ENCODE measurements at regions not wholly inside any gene's neighbourhood (a gene's known extent, or its start where the extent isn't known, plus 50 kb on each side); places are given as distances from the start of the nearest gene placed in this dataset.

DNA sequence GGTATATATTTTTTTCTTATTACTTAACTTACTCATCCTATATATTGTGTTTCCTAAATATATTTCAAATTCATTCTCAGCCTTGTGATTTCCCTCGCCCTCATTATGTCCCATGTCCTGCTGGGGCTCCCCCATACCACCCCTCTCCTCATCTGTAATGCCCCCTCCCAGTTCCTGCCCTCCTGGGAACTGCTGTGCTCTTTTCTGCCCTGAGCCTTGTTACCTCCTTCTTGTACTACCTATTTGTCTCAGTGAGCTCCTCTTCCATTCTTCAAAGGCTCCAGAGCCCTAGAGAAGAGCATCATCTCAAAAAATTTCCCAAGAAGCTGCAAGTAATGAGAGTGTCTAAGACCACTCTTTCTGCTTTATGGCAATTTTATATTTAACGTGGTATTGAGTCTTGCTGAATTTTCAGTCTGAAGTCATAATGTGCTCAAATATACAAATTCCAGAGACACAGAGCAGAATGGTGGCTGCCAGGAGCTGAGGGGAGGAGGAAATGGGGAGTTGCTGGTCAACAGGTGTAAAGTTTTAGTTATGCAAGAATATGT, 66.5 kb upstream of the TOP3B start:
- Mint-ChIP-seq H3K4me3 (no peak overlapping the region), H3K27me3 (peaks cover 13% of the 10 kb centered on the region), H3K27ac (no peak overlapping the region), H3K36me3 (no peaks in the 10 kb centered on the region), H3K4me1 (ENCODE audit: low read depth) (no peaks in the 10 kb centered on the region), H3K9me3 (ENCODE audit: low read depth) (no peaks in the 10 kb centered on the region)

GRCh38 chr22:22048318-22048942, 65.8 kb upstream of the TOP3B start:
- no peaks in the 10 kb centered on the region for H3K9me3 Mint-ChIP-seq (ENCODE audit: low read depth)
- H3K27me3 Mint-ChIP-seq, result peaks cover 14% of the 10 kb centered on the region
- no peak overlapping the region for H3K4me3 Mint-ChIP-seq
- no peaks in the 10 kb centered on the region for H3K36me3 Mint-ChIP-seq
- no peaks in the 10 kb centered on the region for H3K4me1 Mint-ChIP-seq (ENCODE audit: low read depth)
- no peak overlapping the region for H3K27ac Mint-ChIP-seq

GRCh38 chr22:22047776-22048175, 65.2 kb upstream of the TOP3B start:
- peaks cover 10% of the 10 kb centered on the region for H3K27me3 Mint-ChIP-seq
- H3K36me3 Mint-ChIP-seq, result no peaks in the 10 kb centered on the region
- no peak overlapping the region for H3K4me3 Mint-ChIP-seq
- no peaks in the 10 kb centered on the region for H3K4me1 Mint-ChIP-seq (ENCODE audit: low read depth)
- H3K9me3 Mint-ChIP-seq (ENCODE audit: low read depth), result no peaks in the 10 kb centered on the region
- no peak overlapping the region for H3K27ac Mint-ChIP-seq

GRCh38 chr22:22047266-22047665, 64.7 kb upstream of the TOP3B start:
- Mint-ChIP-seq H3K27me3 (peaks cover 10% of the 10 kb centered on the region), H3K4me1 (ENCODE audit: low read depth) (no peaks in the 10 kb centered on the region), H3K27ac (no peak overlapping the region), H3K9me3 (ENCODE audit: low read depth) (no peaks in the 10 kb centered on the region), H3K36me3 (no peaks in the 10 kb centered on the region), H3K4me3 (no peak overlapping the region)

DNA sequence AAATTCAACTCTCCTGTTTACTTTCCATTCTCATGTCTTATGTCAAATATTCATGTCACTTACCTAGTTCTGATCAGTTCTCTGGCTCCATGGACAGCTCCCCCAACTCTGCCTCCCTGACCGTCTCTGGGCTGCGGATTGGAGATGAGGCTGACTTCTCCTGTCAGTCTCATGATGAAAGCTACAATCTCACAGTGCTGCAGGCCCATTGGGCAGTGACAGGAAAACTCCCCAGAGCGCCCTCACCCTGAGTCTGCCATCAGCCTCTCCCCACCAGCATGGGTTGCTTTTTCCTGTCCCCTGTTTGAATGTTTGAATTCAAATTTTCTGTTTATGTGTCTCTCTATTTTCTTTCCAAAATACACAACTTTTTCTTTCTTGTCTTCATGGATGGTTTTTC, 63.8 kb upstream of the TOP3B start:
- Mint-ChIP-seq H3K36me3 (no peaks in the 10 kb centered on the region), H3K27me3 (peaks cover 8% of the 10 kb centered on the region), H3K4me3 (no peak overlapping the region), H3K9me3 (ENCODE audit: low read depth) (no peaks in the 10 kb centered on the region), H3K27ac (no peak overlapping the region), H3K4me1 (ENCODE audit: low read depth) (no peaks in the 10 kb centered on the region)

- H3K27ac Mint-ChIP-seq, result no peak overlapping the region
- H3K9me3 Mint-ChIP-seq (ENCODE audit: low read depth), result no peaks in the 10 kb centered on the region
- H3K4me1 Mint-ChIP-seq (ENCODE audit: low read depth), result no peaks in the 10 kb centered on the region
- H3K36me3 Mint-ChIP-seq, result no peaks in the 10 kb centered on the region
- peaks cover 7% of the 10 kb centered on the region for H3K27me3 Mint-ChIP-seq
- H3K4me3 Mint-ChIP-seq, result no peak overlapping the region
Observed at GRCh38 chr22:22045571-22046335, 63.2 kb upstream of the TOP3B start.

DNA sequence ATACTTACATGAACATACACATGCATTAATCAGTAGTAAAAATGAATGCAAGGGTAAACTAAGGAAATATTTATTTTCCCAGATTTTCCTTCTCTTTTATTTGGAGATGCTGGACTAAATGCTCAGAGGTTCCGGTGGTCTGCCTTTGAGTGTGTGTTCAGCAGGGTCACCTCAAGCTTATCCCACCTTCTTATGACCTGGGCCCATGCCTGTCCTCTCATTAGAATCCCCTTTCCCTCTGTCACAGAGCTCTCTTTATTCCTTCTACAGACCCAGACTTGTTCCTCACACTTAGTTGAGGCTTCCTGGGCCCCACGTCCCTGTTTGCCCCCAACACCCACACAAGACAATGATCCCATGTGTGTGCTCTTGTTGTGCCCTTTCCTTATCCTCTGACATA, 61.6 kb upstream of the TOP3B start:
- Mint-ChIP-seq H3K4me3 (no peak overlapping the region), H3K9me3 (ENCODE audit: low read depth) (no peaks in the 10 kb centered on the region), H3K4me1 (ENCODE audit: low read depth) (no peaks in the 10 kb centered on the region), H3K36me3 (no peaks in the 10 kb centered on the region), H3K27me3 (peaks cover 11% of the 10 kb centered on the region), H3K27ac (no peak overlapping the region)

GRCh38 chr22:22043296-22044078, 60.9 kb upstream of the TOP3B start:
- Mint-ChIP-seq H3K9me3 (ENCODE audit: low read depth) (no peaks in the 10 kb centered on the region), H3K27ac (no peak overlapping the region), H3K27me3 (peaks cover 8% of the 10 kb centered on the region), H3K4me1 (ENCODE audit: low read depth) (no peaks in the 10 kb centered on the region), H3K4me3 (no peak overlapping the region), H3K36me3 (no peaks in the 10 kb centered on the region)

DNA sequence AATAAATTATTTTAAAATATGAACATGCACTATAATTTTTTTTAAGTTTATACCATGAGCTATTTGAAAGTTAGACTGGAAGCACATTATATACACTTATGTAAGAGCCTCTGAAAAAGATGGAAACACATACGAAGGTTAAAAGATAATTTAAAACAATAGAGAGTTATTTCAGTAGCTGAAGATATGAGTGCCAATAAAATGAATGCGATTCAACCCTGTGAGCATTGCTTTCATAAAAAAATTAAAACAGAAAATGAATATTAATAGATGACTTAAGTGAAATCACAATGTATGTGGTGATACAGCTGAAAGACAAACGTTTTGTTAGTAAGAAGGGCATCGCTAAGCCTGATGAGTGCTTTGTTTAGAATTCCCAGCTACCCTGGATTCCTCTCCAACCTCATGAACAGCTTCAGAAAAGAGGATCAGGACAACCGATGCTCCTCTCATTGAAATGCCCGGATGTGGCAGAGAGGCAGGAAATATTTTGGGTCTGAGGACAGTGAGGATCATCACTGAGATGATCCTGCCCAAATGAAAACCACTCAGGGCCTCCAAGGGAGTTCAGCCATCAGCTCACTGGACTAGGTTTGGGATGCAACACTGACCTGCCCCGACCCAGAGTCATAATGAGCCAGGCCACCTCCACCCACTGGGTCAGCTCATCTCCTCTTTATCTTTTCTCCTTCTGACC, 60.2 kb upstream of the TOP3B start:
- no peak overlapping the region for H3K4me3 Mint-ChIP-seq
- no peak overlapping the region for H3K27ac Mint-ChIP-seq
- H3K9me3 Mint-ChIP-seq (ENCODE audit: low read depth), result no peaks in the 10 kb centered on the region
- H3K36me3 Mint-ChIP-seq, result no peaks in the 10 kb centered on the region
- peaks cover 8% of the 10 kb centered on the region for H3K27me3 Mint-ChIP-seq
- no peaks in the 10 kb centered on the region for H3K4me1 Mint-ChIP-seq (ENCODE audit: low read depth)

- Mint-ChIP-seq H3K9me3 (ENCODE audit: low read depth) (no peaks in the 10 kb centered on the region), H3K27me3 (peaks cover 9% of the 10 kb centered on the region), H3K27ac (no peak overlapping the region), H3K4me3 (no peak overlapping the region), H3K4me1 (ENCODE audit: low read depth) (no peaks in the 10 kb centered on the region), H3K36me3 (no peaks in the 10 kb centered on the region)
Observed at GRCh38 chr22:22042009-22042408, 59.4 kb upstream of the TOP3B start.

DNA sequence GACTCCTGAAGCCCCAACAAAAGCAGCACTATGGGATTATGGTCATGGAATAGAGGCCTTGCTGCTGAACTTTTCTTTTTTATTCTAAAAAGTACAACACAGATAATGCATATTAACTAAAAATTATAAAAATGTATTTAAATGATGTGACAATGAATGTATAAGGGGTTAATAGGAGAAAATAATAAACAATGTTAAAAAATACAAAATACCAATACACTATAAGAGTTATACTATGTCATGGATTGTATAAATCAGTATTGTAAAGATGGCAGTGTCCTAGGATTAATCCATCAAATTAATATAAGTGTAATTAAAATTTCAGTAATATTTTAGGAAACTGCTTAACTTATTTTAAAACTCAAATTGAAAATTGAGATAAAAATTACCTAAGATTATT, 58.3 kb upstream of the TOP3B start:
- Mint-ChIP-seq H3K36me3 (no peaks in the 10 kb centered on the region), H3K27me3 (peaks cover 8% of the 10 kb centered on the region), H3K4me3 (no peak overlapping the region), H3K9me3 (ENCODE audit: low read depth) (no peaks in the 10 kb centered on the region), H3K4me1 (ENCODE audit: low read depth) (no peaks in the 10 kb centered on the region), H3K27ac (no peak overlapping the region)

- H3K4me1 Mint-ChIP-seq (ENCODE audit: low read depth), result no peaks in the 10 kb centered on the region
- no peaks in the 10 kb centered on the region for H3K36me3 Mint-ChIP-seq
- H3K27ac Mint-ChIP-seq, result no peak overlapping the region
- no peaks in the 10 kb centered on the region for H3K9me3 Mint-ChIP-seq (ENCODE audit: low read depth)
- H3K27me3 Mint-ChIP-seq, result peaks cover 8% of the 10 kb centered on the region
- H3K4me3 Mint-ChIP-seq, result no peak overlapping the region
Observed at GRCh38 chr22:22040472-22040871, 57.9 kb upstream of the TOP3B start.

DNA sequence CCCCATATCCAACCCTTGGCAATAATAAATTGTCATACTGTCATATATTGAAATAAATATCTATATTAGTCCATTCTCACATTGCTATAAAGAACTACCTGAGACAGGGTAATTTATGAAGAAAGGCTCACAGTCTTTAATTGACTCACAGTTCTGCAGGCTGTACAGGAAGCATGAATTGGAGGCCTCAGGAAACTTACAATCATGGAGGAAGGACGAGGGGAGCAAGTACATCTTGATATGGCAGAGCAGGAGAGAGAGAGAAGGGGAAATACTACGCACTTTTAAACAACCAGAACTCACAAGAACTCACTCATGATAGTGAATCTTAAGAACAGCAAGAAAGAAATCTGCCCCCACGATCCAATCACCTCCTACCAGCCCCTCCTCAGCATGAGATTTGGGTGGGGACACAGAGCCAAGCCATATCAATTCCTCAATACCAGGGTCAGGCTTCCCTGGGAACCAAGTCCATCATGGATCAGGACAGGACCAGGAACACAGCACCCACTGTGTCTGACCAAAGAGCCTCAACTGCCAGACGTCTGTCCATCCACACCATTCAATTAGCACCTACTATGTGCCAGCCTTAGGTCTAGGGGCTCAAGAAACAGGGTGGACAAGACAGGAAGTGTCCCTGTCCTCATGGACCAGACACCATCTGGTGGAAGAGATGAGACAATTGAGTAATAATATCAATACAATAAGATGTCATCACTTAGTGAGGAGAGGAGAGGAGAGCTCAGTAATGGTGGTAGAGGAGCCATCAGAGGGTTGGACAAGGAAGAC, 56.9 kb upstream of the TOP3B start:
- Mint-ChIP-seq H3K27ac (no peak overlapping the region), H3K27me3 (peaks cover 8% of the 10 kb centered on the region), H3K4me1 (ENCODE audit: low read depth) (no peaks in the 10 kb centered on the region), H3K4me3 (no peak overlapping the region), H3K9me3 (ENCODE audit: low read depth) (no peaks in the 10 kb centered on the region), H3K36me3 (no peaks in the 10 kb centered on the region)

DNA sequence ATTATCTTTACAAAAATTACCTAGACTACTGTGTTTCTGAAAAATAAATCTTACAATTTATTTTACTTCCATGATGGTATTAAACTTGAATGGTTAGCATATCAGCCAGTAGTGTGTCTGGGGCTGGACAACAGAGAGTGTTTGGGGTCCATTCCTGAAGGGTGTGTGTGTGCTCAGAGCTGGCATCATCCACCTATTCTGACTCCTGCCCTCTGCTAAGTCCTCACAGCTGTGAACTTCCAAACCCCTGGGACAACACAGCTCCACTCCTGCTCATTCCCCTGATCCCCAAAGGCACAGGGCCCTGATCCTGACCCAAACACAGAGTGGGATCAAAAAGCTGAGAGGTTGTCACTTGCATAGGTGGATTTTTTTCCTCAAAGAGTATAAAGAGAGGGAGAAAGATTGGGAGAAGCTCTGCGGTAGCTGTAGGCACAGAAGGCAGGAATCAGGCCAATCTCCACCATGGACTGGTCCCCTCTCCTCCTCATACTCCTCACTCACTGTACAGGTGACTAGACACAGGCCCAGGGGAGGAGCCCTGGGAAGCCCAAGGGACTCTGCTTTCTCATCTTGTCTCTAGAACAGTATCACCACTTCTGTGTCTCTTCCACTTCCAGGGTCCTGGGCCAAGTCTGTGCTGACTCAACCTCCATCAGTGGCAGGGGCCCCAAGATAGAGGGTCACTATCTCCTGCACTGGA, 55.7 kb upstream of the TOP3B start:
- Mint-ChIP-seq H3K9me3 (ENCODE audit: low read depth) (no peaks in the 10 kb centered on the region), H3K4me3 (no peak overlapping the region), H3K27me3 (peaks cover 8% of the 10 kb centered on the region), H3K36me3 (no peaks in the 10 kb centered on the region), H3K4me1 (ENCODE audit: low read depth) (no peaks in the 10 kb centered on the region), H3K27ac (no peak overlapping the region)
